ENCODE measurements at regions not wholly inside any gene's neighbourhood (a gene's known extent, or its start where the extent isn't known, plus 50 kb on each side); places are given as distances from the start of the nearest gene placed in this dataset.

GRCh38 chr2:11936761-11937160 lies 190.3 kb downstream of the LPIN1 start:
- H3K27ac ChIP-seq (ENCODE audit: insufficient read depth, low read depth, low read length): no peak overlapping the region
- no peak overlapping the region for H3K4me3 ChIP-seq (replicated peaks in 1 of 3; ENCODE audit: insufficient read depth in 1 of 3, low read depth in 1 of 3, low read length in 3 of 3)
- DNase-seq (ENCODE audit: low read depth, low spot score) (no peak), FAIRE-seq (no peak)
- H3K27me3 ChIP-seq (ENCODE audit: control insufficient read depth in 2 of 2, insufficient read depth in 2 of 2, low read length in 2 of 2): no peaks in the 10 kb centered on the region
- H3K9me3 ChIP-seq (replicated peaks; ENCODE audit: control insufficient read depth, insufficient read depth, low read length): no peaks in the 10 kb centered on the region
- H4K20me1 ChIP-seq (replicated peaks; ENCODE audit: control insufficient read depth, extremely low read depth, insufficient read depth, low read length): no peaks in the 10 kb centered on the region
- POLR2A ChIA-PET: no interaction called here
- no peaks in the 10 kb centered on the region for H3K79me2 ChIP-seq (ENCODE audit: control insufficient read depth, insufficient read depth, low read length)
- no peak overlapping the region for H2AFZ ChIP-seq (ENCODE audit: low read depth, low read length)
- intact Hi-C loops (cut with micrococcal nuclease): no loop called here
- TF ChIP-seq EZH2 (IDR thresholded peaks at IDR 0.05; ENCODE audit: borderline replicate concordance, low read depth, low read length, severe bottlenecking) (no peak), CTCF (IDR thresholded peaks at IDR 0.05; ENCODE audit: extremely low read depth in 1 of 2, insufficient read depth in 1 of 2, low read depth in 1 of 2, low read length in 2 of 2) (no peak), JUN (IDR thresholded peaks at IDR 0.05; ENCODE audit: borderline replicate concordance, insufficient read depth, insufficient read length, low read depth) (no peak), POLR2A (IDR thresholded peaks at IDR 0.05; ENCODE audit: low read depth, low read length) (no peak), POLR2AphosphoS5 (IDR thresholded peaks at IDR 0.05; ENCODE audit: insufficient read depth, low read depth, low read length) (no peak), GATA2 (IDR thresholded peaks at IDR 0.05; ENCODE audit: insufficient read depth, insufficient read length, low read depth, low read length) (no peak)
- H3K4me2 ChIP-seq (ENCODE audit: insufficient read depth, low read length): no peak overlapping the region
- no peaks in the 10 kb centered on the region for H3K4me1 ChIP-seq (ENCODE audit: control insufficient read depth, extremely low read depth, insufficient read depth, low read length)
- no peaks in the 10 kb centered on the region for H3K9me1 ChIP-seq (replicated peaks; ENCODE audit: control insufficient read depth, extremely low read depth, insufficient read depth, low read length)
- CTCF ChIA-PET: interaction anchor here (0.7 kb wide), 1 partner anchor 13 kb away, joined by 3 read pairs; no protein-coding TSS in a partner anchor
- dilution Hi-C loops (cut with MboI; ENCODE audit: extremely low pct_ligation_motif_present, low sequenced_read_pairs): no loop called here
- H3K9ac ChIP-seq (replicated peaks; ENCODE audit: extremely low read depth, insufficient read depth, low read length): no peak overlapping the region
- BruUV-seq (replicated peaks): no TSS peak
- H3K36me3 ChIP-seq (ENCODE audit: control insufficient read depth in 2 of 2, extremely low read depth in 1 of 2, insufficient read depth in 2 of 2, low read length in 2 of 2): no peaks in the 10 kb centered on the region

- no peak overlapping the region for H3K4me3 ChIP-seq (replicated peaks in 1 of 3; ENCODE audit: insufficient read depth in 1 of 3, low read depth in 1 of 3, low read length in 3 of 3)
- ChIA-PET CTCF (no interaction called here), POLR2A (no interaction called here)
- H2AFZ ChIP-seq (ENCODE audit: low read depth, low read length): no peak overlapping the region
- no peaks in the 10 kb centered on the region for H4K20me1 ChIP-seq (replicated peaks; ENCODE audit: control insufficient read depth, extremely low read depth, insufficient read depth, low read length)
- H3K4me1 ChIP-seq (ENCODE audit: control insufficient read depth, extremely low read depth, insufficient read depth, low read length): no peaks in the 10 kb centered on the region
- H3K9me1 ChIP-seq (replicated peaks; ENCODE audit: control insufficient read depth, extremely low read depth, insufficient read depth, low read length): no peaks in the 10 kb centered on the region
- H3K27me3 ChIP-seq (ENCODE audit: control insufficient read depth in 2 of 2, insufficient read depth in 2 of 2, low read length in 2 of 2): no peaks in the 10 kb centered on the region
- dilution Hi-C loops (cut with MboI; ENCODE audit: extremely low pct_ligation_motif_present, low sequenced_read_pairs): no loop called here
- FAIRE-seq (no peak), DNase-seq (ENCODE audit: low read depth, low spot score) (no peak)
- H3K27ac ChIP-seq (ENCODE audit: insufficient read depth, low read depth, low read length): no peak overlapping the region
- H3K4me2 ChIP-seq (ENCODE audit: insufficient read depth, low read length): no peak overlapping the region
- H3K9me3 ChIP-seq (replicated peaks; ENCODE audit: control insufficient read depth, insufficient read depth, low read length): no peaks in the 10 kb centered on the region
- no peaks in the 10 kb centered on the region for H3K36me3 ChIP-seq (ENCODE audit: control insufficient read depth in 2 of 2, extremely low read depth in 1 of 2, insufficient read depth in 2 of 2, low read length in 2 of 2)
- intact Hi-C loops (cut with micrococcal nuclease): no loop called here
- no peak for TF ChIP-seq GATA2 (IDR thresholded peaks at IDR 0.05; ENCODE audit: insufficient read depth, insufficient read length, low read depth, low read length)
- TF ChIP-seq POLR2AphosphoS5 (IDR thresholded peaks at IDR 0.05; ENCODE audit: insufficient read depth, low read depth, low read length): no peak
- no peak for TF ChIP-seq EZH2 (IDR thresholded peaks at IDR 0.05; ENCODE audit: borderline replicate concordance, low read depth, low read length, severe bottlenecking)
- no peak overlapping the region for H3K9ac ChIP-seq (replicated peaks; ENCODE audit: extremely low read depth, insufficient read depth, low read length)
- no TSS peak for BruUV-seq (replicated peaks)
- no peaks in the 10 kb centered on the region for H3K79me2 ChIP-seq (ENCODE audit: control insufficient read depth, insufficient read depth, low read length)
These were observed 191.8 kb downstream of the LPIN1 start for GRCh38 chr2:11938196-11938595.

Measured in endothelial cell of umbilical vein (primary cell).